Dermis microvascular lymphatic vessel endothelial cell (primary cell): ENCODE measurements at regions not wholly inside any gene's neighbourhood (a gene's known extent, or its start where the extent isn't known, plus 50 kb on each side); places are given as distances from the start of the nearest gene placed in this dataset.
A peak's percentile ranks its signal among the peaks of the same experiment; 100 is the strongest.
"Not testable (repeated sequence)": the region's sequence is repeated elsewhere in the genome, so short reads cannot be mapped to it uniquely, and the experiment has no call there.

Source experiments
- DNase-seq, 2 donors: peaks; one replicate each; pipeline versions ENCODE4 v3.0.0 to v3.0.0-alpha.2; 2010; ENCODE audit warnings: low read depth in 2 of 2

DNA sequence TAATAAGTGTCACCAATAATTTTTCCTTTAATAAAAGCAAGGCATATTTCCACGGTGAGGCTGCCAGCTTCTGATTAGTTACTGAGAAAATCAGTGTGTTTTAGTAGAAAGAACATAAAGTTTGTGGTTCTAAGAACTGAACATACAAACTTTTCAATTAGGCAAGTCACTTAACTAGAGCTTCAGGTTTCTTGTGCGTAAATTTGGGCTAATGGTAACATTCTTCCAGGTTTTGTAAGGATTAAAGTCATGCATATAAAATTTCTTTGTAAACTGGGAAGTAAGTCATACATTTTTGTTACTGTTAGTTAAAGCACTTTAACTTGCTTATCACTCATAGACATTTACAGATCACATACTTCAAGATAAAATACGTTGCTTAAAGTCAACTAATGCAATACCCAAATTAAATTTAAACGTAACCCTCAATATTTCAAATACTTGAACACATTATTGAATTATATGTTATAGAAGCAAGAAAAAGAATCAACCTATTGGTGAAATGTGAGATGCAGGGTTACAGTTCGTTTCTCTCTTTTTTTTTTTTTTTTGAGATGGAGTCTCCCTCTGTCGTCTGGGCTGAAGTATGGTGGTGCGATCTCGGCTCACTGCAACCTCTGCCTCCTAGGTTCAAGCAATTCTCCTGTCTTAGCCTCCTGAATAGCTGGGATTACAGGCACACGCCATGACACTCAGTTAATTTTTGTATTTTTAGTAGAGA lies 327.3 kb upstream of the NOX3 start:
- no peak for DNase-seq

DNA sequence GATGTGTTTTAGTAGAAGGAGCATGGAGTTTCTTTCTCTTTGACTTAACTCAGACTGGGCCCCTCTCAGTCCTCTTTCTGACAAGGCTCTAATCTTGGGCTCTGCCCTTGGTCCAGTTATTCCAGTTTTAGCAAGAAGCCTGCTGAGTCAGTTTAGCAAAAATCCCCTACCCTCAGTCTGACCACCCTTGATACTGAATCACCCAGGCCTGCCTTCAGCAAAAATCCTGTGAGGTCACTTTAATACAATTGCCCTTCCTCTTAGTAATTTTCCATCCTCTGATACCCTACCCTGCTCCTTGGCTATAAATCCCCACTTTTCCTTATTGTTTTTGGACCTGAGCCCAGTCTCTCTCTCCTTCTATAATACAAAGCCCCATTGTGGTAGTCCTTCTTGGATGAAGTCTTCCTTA lies 326.7 kb upstream of the NOX3 start:
- peak in 1 of 2 donors; percentile 94 for DNase-seq

DNA sequence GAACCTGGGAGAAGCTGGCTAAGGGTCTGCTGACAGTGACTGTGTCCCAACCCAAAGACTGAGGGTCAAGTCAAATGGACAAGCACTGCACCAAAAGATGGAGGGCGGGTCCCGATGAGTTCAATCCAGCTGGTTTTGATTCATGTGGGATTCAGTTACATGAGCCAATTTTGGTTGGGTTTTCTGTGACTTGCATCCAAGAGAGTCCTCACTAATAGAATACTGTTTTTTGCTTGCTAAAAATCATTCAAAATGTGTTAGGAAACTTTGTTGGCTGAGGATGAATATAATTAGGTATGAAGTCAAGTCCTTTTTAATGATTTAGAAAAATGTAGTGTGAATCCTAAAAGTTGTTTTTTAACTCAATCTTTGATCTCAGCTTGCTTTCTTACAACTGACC lies 323.8 kb upstream of the NOX3 start:
- DNase-seq = no peak

DNA sequence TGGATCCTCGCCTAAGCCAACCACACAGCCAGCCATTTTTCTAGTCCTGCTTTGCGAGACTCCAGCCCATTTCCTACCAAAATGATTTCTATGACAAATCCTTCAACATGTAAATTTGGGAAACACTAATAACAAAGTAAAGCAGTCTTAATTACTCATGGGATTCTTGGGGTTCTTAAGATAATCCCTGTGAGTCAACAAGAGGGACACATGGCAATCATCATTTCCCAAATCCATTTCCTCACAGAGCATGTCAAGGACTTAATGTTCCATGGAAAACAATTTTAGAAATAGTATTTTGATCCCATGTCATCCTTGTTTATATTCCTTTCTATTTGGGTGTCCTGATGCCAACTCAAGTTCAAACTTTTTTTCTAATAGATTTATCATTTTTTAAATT lies 322.7 kb upstream of the NOX3 start:
- no peak for DNase-seq

DNA sequence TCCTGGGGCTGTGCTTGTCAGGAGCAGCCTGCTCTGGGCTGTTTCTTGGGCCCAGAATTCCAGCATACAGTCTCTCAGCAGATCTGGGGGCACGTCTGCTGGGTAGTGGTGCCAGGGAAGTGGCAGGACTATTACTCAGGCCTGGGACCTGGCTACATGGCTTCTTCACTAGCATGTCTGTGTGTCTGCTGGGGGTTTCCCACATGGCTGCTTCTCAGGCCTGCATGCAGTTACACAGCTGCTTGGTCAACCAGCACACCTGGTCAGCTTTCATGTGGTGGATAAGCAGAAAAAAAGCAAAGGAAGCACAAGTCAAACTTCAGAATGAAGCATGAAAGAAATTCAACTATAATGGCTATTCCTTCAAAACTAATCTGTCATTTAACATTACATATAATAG lies 316.2 kb upstream of the NOX3 start:
- no peak for DNase-seq

DNA sequence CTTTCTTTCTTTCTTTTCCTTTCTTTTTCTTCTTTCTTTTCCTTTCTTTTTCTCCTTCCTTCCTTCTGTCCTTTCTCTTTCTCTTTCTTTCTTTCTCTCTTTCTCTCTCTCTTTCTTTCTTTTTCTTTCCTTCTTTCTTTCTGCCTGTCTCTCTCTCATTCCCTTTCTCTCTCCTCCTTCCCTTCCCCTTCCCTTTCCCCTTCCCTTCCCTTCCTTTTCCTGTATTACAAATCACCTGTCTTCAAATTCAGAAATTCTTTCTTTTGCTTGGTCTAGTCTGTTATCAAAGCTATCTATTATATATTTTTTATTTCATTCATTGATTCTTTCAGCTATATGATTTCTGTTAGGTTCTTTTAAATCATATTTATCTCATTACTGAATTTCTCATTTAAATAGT lies 315.2 kb upstream of the NOX3 start:
- no peak for DNase-seq

DNA sequence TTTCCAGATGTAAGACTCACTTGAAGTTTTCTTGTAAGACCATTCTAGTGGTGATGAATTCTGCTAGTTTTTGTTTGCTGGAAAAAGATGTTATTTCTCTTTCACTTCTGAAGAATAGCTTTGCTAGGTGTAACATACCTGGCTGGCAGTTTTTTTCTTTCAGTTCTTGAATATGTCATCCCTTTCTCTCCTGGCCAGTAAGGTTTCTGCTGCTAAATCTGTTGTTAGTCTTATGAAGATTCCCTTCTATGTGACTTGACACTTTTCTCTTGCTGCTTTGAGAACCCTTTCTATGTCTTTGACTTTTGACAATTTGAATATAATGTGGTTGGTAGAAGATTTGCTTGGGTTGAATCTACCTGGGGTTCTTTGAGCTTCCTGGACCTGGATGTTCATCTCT lies 314.7 kb upstream of the NOX3 start:
- no peak for DNase-seq

DNA sequence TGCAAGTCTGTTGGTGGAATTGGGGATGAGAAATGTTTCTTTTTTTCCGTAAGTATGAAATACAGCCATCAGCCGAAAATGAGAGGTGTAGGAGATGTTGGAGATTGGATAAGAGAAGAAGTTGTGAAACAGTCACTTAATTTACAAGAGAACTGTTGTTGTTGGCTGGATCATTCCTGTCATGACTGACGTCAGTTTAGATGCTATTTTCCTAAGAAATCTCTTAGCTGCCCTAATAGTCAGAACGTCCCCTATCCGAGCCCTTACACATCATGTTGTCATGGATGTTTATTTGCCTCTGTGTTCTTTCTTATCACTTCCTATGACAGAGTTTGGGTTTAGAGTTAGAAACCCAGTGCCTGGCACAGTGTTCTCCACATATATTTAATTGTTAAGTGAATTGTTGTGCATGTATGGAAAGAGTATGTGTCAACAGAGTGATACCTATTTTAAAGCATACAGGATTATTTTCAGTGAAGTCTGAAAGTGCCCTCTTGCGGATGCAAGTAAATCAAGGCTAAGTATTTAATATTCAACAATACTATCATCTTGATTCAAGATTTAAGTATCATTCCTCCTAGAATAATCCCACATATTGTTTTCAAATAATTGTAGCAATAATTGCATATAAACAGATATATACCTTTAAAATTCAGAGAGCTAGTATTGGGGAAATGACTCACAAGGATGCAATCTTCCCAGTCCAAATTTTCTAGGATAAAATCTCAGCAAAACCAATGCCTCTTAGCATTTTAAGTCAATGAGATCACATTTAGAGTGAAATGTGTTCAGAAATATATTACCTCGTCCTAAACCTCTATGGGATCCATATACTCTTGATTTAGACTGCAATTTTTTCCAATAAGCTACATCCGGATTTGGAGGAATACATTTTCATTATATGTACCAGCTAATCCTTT lies 309.9 kb upstream of the NOX3 start:
- DNase-seq = peak in 1 of 2 donors; percentile 50

DNA sequence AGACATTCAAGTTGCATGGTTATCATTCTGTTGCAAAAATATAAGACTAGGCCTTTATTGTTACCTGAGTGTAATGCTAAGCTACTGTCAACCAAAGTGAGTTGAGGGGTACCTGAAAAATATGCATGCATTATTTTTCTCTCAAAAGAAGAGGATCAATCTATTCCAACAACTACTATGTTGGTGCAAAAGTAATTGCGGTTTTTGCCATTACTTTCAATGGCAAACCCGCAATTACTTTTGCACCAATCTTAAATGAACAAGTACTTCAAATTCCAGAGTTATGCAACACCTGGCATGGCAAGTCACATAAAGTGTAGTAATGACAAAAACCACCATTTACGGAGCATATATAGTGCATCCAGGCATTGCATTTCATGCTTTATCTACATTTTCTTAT lies 307.0 kb upstream of the NOX3 start:
- no peak for DNase-seq

DNA sequence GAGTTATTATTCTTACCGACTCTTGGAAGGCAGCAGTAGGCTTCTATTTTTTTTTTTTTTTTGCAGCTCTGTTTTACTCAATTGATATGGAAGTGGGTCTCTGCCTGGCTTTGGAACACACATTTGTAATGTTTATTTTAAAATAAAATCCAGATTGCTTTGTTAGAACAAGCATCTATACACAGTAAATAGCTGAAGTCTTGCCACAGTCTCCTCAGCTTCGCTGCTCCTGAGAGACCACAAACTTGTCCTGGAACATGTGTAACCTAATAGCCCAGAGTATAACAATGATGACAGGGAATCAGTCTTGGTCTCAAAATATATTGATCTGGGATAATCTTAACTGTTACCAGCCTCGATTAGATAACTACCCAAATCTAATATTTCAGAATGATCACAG lies 299.8 kb upstream of the NOX3 start:
- no peak for DNase-seq

DNA sequence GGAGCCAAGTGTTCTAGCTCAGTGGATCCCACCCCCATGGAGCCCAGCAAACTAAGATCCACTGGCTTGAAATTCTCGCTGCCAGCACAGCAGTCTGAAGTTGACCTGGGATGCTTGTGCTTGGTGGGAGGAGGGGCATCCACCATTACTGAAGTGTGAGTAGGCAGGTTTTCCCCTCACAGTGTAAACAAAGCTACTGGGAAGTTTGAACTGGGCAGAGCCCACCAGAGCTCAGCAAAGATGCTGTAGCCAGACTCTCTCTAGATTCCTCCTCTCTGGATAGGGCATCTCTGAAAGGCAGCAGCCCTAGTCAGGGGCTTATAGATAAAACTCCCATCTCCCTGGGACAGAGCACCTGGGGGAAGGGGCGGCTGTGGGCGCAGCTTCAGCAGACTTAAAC lies 293.1 kb upstream of the NOX3 start:
- DNase-seq = not testable (repeated sequence)

DNA sequence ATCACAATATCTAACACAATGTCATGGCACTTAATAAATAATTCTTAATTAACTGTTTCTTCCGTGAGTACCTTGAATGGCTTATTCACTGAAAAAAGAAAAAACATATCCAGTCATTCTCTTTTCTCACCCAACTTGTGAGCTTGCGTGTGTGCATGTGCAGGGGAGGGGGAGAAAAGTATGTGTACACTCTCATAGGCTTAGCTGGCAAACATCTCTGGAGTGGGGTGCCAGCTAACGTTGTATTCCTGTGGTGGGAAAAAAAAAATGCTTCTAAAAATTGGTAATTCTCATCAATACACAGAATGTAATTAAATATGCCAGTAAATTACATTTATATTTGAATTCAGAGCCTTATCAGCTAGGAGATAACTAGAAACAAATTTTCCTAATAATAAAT lies 291.9 kb upstream of the NOX3 start:
- DNase-seq = no peak

DNA sequence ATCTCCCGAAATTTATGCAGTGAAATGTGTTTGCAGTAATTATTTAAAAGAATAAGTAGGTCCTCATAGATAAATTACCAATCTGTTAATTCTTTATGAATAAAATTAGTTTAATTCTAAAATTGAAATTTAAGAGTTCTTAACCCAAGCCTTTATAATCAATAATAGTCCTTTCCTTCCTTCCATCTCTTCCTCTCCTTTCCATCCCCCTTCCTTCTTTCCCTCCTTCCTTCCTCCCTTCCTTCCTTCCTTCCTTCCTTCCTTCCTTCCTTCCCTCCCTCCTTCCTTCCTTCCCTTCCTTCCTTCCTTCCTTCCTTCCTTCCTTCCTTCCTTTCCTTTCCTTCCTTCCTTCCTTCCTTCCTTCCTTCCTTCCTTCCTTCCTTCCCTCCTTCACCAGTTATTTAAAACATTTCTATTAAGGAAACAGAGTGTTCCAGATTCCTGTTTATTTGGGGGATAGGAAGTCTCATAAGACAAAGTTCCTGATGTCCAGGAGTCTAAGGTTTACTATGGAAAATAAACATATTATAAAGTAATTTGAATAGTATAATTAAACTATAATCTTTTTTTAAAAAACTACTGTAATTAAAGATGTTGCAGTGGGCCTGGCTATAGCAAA lies 285.3 kb upstream of the NOX3 start:
- no peak for DNase-seq

DNA sequence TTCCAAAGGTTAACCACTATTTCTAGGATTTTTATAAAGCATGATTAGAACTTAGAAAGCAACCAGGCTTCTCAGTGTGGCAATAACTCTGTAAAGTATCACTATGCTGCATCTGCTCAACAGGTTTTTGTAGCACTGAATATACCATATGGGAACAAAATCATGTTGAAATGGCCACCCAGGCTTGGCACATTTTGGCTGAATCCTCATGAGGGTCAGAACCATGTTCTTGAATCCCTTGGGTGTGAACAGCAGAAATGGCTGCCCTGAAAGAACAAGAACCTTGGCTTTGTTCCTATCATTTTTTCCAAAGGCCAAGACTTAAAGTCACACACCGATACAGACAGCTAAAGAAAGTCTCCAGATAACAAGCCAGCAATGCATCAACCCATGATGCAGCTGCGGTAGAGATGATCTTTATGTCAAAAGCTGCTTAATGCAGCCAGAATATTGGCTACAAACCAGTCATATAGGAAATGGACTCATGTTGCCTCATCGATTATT lies 283.0 kb upstream of the NOX3 start:
- DNase-seq = no peak

DNA sequence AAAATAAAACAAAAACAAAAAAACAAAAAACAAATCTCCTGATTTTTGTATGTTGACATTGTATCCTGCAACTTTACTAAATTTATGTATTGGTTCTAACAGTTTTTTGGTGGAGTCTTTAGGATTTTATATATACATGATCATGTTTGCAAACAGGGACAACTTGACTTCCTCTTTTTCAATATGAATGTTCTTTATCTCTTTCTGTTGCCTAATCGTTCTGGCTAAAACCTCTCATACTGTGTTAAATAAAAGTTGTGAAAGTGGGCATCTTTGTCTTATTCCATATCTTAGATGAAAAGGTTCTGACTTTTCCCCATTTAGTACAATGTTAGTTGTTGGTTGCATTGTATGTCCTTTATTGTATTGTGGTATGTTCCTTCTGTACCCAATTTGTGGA lies 261.7 kb upstream of the NOX3 start:
- no peak for DNase-seq

DNA sequence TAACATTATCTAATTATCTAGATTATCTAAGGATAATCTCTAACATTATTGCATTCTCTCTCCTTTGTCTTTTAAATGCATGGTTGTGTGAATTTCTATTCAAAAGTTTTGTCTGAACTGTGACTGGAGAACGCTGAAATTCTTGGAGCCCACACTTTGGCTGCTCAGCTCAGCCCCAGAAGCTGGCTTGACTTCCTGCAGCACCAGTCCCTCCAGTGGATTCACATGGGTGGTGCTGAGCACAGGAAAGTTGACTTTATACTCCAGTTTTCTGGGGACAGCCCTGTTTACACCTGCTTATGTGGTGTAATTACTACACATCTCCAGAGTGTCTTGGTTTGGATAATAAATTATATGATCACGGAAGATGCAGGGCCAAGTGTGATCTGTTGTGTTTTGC lies 255.1 kb upstream of the NOX3 start:
- no peak for DNase-seq

DNA sequence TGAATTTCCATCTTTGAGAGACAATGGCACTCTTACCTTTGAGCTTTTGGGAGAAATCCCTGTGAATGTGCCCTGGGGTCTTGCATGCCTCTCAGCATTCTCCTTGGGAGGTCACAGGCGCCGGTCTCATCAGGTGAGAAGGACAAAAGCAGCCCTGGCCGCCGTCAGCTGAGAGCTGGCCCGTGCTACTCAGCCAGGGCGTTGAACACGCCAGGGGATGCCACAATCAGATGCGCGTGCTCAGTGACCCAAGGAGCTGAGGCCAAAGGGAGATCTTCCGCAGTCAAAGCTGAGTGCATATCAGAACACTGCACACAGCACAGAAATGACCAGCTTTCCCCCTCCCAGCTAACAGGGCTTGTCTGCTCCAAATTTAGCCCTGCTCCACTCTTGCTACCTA lies 253.6 kb upstream of the NOX3 start:
- DNase-seq = no peak

DNA sequence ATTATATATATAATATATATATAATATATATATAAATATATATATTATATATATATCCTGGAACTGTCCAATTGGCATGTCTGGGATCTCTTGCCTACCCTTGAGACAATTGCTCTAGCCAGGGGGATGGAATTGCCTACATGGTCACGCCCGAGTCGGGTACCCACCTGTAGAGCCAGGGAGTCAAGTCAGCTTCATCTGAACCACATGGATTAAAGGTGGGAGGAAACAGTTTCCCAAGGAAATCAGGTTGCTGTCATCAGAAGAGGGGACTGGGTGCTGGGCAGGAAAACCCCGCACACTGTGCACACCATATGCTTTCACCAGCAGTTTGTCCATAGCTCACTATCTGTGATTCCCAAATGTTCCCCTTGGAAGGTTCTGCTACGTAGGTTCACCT lies 252.5 kb upstream of the NOX3 start:
- no peak for DNase-seq

DNA sequence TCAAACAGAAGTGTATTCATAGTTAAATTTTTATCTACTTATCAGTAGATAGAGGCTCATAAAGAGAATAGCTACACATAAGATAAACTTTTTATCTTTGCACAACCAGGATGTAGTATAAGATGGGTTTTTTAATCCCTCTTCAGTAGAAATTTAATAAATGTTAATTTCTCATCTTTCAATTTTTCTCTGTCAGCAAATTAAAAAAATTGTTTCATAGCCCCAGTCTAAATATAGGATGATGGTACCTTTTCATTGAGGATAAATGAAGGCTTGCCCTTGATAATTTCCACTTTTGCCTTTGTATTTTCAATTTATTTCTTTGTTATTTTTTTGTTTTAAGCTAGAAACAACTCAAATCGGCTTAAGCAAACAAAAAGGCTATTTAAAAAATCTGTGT lies 251.2 kb upstream of the NOX3 start:
- DNase-seq = no peak

DNA sequence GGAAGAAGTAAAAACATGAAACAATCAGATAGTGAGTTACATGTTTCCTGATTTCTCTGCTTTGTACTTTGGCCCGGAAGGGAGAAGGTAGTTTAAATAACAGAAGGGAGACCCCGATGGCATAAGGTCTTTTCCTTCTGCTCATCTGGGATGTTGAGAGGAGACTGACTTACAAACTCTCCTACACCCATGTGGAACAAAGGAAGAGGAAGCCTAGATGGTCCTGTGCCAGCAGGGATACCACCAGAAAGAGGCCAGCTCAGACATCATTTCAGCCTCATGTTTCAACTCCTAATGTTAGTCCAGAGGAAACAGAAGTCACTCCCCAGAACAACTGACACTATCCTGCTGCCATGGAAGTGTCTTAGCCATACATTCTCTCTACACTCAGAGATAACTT lies 250.7 kb upstream of the NOX3 start:
- peak; percentile 15 to 51 for DNase-seq

DNA sequence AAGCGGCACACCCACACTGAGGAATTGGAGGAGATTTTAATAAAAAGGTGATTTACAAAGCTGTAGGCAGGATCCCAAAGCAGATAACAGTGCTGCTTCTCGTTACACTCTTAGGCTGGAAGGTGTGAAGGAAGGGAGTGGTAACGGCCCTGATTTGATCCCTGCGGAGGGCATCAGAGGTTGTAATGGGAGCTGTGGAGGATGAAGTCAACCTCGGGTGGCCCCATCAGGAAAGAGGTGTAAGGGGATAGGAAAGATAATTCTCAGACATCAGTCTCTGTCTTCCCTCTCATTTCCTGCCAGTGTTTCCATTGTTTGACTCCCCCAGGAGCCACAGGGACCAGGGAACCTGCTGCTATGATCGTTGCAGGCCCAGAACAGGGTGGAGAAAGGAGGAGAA lies 245.7 kb upstream of the NOX3 start:
- DNase-seq = no peak

DNA sequence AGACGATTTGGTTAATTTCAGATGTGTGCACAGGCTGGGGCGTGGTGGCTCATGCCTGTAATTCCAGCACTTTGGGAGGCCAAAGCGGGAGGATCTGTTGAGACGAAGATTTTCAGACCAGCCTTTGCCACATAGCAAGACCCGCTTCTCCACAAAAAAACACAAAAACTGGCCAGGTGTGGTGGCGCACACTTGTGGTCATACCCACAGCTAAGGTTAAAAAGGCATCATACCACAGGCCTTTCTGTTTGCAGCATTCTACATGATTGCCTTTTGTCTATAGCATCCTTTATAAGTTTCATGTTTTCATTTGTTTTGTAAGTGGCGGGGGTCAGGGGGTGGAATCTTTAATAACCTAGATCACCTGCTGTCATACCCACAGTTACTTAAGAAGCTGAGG lies 239.9 kb upstream of the NOX3 start:
- no peak for DNase-seq

DNA sequence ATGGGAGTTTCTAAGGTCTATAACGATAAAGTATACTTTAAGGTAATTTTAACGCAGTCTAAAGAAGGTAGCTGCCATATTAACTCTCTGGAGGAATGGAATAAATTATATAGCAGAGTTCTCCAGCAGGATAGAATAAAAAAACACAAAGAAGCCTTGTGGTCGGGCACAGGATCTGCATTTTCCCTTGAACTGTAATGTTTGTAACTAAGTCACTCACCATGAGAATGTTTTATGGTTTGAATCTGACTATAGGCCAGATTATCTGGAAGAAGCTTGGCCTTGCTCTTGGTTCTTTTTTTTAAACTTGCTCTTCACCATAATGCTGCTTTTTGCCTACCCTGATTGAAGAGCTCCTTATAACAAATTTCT lies 238.8 kb upstream of the NOX3 start:
- no peak for DNase-seq
